H9 (cell line): ENCODE measurements at regions not wholly inside any gene's neighbourhood (a gene's known extent, or its start where the extent isn't known, plus 50 kb on each side); places are given as distances from the start of the nearest gene placed in this dataset.

Source experiments
- DNase-seq: peaks from one replicate; pipeline ENCODE4 v3.0.0-alpha.2; 2017
- H2AFZ ChIP-seq: one replicate; pipeline ENCODE4 v1.6.1; 2013; ENCODE audit warnings: mild to moderate bottlenecking, low read length, control low read depth, moderate library complexity
- H2AK5ac ChIP-seq: 2 replicates; pipeline ENCODE4 v1.6.1; 2013; ENCODE audit warnings: low read length, control low read depth, mixed read lengths; ENCODE audit not compliant: insufficient read length
- H2BK120ac ChIP-seq: one replicate; pipeline ENCODE4 v1.6.1; 2013; ENCODE audit warnings: low read depth, mild to moderate bottlenecking, low read length, control low read depth, inconsistent platforms; ENCODE audit not compliant: poor library complexity, severe bottlenecking
- H2BK12ac ChIP-seq: 2 replicates; pipeline ENCODE4 v1.6.1; 2013; ENCODE audit warnings: low read length, control low read depth, mixed read lengths, low read depth; ENCODE audit not compliant: insufficient read length
- H2BK15ac ChIP-seq: 2 replicates; pipeline ENCODE4 v1.6.1; 2013; ENCODE audit warnings: low read depth, low read length, control low read depth
- H2BK20ac ChIP-seq: one replicate; pipeline ENCODE4 v1.6.1; 2013; ENCODE audit warnings: low read depth, mild to moderate bottlenecking, low read length, control low read depth, inconsistent platforms; ENCODE audit not compliant: poor library complexity, severe bottlenecking
- H2BK5ac ChIP-seq: 2 replicates; pipeline ENCODE4 v1.6.1; 2013; ENCODE audit warnings: low read length, control low read depth, mixed read lengths; ENCODE audit not compliant: insufficient read length
- H3K14ac ChIP-seq: 2 replicates; pipeline ENCODE4 v1.6.1; 2013; ENCODE audit warnings: low read length, control low read depth; ENCODE audit not compliant: insufficient read depth
- H3K18ac ChIP-seq: 2 replicates; pipeline ENCODE4 v1.6.1; 2013; ENCODE audit warnings: low read depth, mild to moderate bottlenecking, mixed read lengths, low read length, control low read depth; ENCODE audit not compliant: insufficient read length
- H3K23ac ChIP-seq: 2 replicates; pipeline ENCODE4 v1.6.1; 2013; ENCODE audit warnings: low read length, control low read depth, mixed read lengths, low read depth; ENCODE audit not compliant: insufficient read length
- H3K23me2 ChIP-seq: 2 replicates; pipeline ENCODE4 v1.6.1; 2013; ENCODE audit warnings: low read depth, mild to moderate bottlenecking, mixed read lengths, low read length, control low read depth; ENCODE audit not compliant: insufficient read length, poor library complexity, severe bottlenecking
- H3K27ac ChIP-seq: 2 replicates; pipeline ENCODE4 v1.5.1; 2013; ENCODE audit warnings: low read length, control low read depth, mixed read lengths, low read depth; ENCODE audit not compliant: insufficient read length
- H3K27me3 ChIP-seq: 2 replicates; pipeline ENCODE4 v1.6.1; 2013; ENCODE audit warnings: low read length, control low read depth, inconsistent platforms; ENCODE audit not compliant: insufficient read depth
- H3K4ac ChIP-seq: 2 replicates; pipeline ENCODE4 v1.6.1; 2013; ENCODE audit warnings: low read depth, mild to moderate bottlenecking, control low read depth, inconsistent platforms, low read length, moderate library complexity
- H3K4me1 ChIP-seq: 2 replicates; pipeline ENCODE4 v1.6.1; 2013; ENCODE audit warnings: low read length, control low read depth, inconsistent platforms; ENCODE audit not compliant: insufficient read depth
- H3K4me2 ChIP-seq: 2 replicates; pipeline ENCODE4 v1.6.1; 2013; ENCODE audit warnings: low read length, control low read depth, mixed read lengths; ENCODE audit not compliant: insufficient read length, insufficient read depth
- H3K56ac ChIP-seq: 2 replicates; pipeline ENCODE4 v1.6.1; 2013; ENCODE audit warnings: low read depth, mild to moderate bottlenecking, mixed read lengths, low read length, control low read depth; ENCODE audit not compliant: insufficient read length
- H3K79me1 ChIP-seq: 2 replicates; pipeline ENCODE4 v1.6.1; 2013; ENCODE audit warnings: low read depth, mild to moderate bottlenecking, moderate library complexity, low read length, control low read depth, inconsistent platforms; ENCODE audit not compliant: insufficient read depth, poor library complexity, severe bottlenecking
- H3K79me2 ChIP-seq: 2 replicates; pipeline ENCODE4 v1.6.1; 2013; ENCODE audit warnings: low read length, control low read depth, inconsistent platforms; ENCODE audit not compliant: insufficient read depth
- H3K9ac ChIP-seq: 2 replicates; pipeline ENCODE4 v1.6.1; 2013; ENCODE audit warnings: low read length, control low read depth, mixed read lengths; ENCODE audit not compliant: insufficient read length; ENCODE audit errors: extremely low read depth
- H3K9me3 ChIP-seq: one replicate; pipeline ENCODE4 v1.6.1; 2013; ENCODE audit warnings: low read depth, low read length, inconsistent platforms; ENCODE audit not compliant: control insufficient read depth
- H3T11ph ChIP-seq: one replicate; pipeline ENCODE4 v1.6.1; 2013; ENCODE audit warnings: mild to moderate bottlenecking, low read length, control low read depth, inconsistent platforms
- H4K20me1 ChIP-seq: one replicate; pipeline ENCODE4 v1.6.1; 2013; ENCODE audit not compliant: control insufficient read depth, insufficient read length, insufficient read depth
- H4K5ac ChIP-seq: 2 replicates; pipeline ENCODE4 v1.6.1; 2013; ENCODE audit warnings: low read depth, mild to moderate bottlenecking, mixed read lengths, low read length, control low read depth; ENCODE audit not compliant: insufficient read length
- H4K8ac ChIP-seq: replicated peaks from 2 replicates; pipeline ENCODE4 v1.6.1; 2013; ENCODE audit warnings: low read length, control low read depth, mixed read lengths, low read depth; ENCODE audit not compliant: insufficient read length
- H4K91ac ChIP-seq: 2 replicates; pipeline ENCODE4 v1.6.1; 2013; ENCODE audit warnings: low read depth, mild to moderate bottlenecking, moderate library complexity, mixed read lengths, low read length, control low read depth; ENCODE audit not compliant: insufficient read length
- H3K27ac Mint-ChIP-seq, 3 experiments: 2 replicates in 2 of 3; 3 replicates in 1 of 3; pipeline ENCODE4 v1.8.0; 2020 to 2021; ENCODE audit warnings: mixed read lengths in 3 of 3, mild to moderate bottlenecking in 1 of 3, moderate library complexity in 1 of 3
- H3K27me3 Mint-ChIP-seq: 2 replicates; pipeline ENCODE4 v1.8.0; 2021; ENCODE audit warnings: low read depth, mild to moderate bottlenecking, moderate library complexity, mixed read lengths
- H3K36me3 Mint-ChIP-seq, 3 experiments: 2 replicates in 2 of 3; 3 replicates in 1 of 3; pipeline ENCODE4 v1.8.0; 2020 to 2021; ENCODE audit warnings: low read depth in 3 of 3, mixed read lengths in 3 of 3; ENCODE audit not compliant: insufficient read depth in 1 of 3
- H3K4me1 Mint-ChIP-seq, 2 experiments: 2 replicates each; pipeline ENCODE4 v1.8.0; 2020; ENCODE audit warnings: mixed read lengths in 2 of 2
- H3K4me3 Mint-ChIP-seq, 2 experiments: 2 replicates in 1 of 2; 3 replicates in 1 of 2; pipeline ENCODE4 v1.8.0; 2020 to 2021; ENCODE audit warnings: mild to moderate bottlenecking in 2 of 2, mixed read lengths in 2 of 2, moderate library complexity in 1 of 2
- H3K9me3 Mint-ChIP-seq, 2 experiments: 2 replicates in 1 of 2; 3 replicates in 1 of 2; pipeline ENCODE4 v1.8.0; 2020; ENCODE audit warnings: mild to moderate bottlenecking in 2 of 2, mixed read lengths in 2 of 2, moderate library complexity in 1 of 2
- WGBS: extraction: QIAGEN DNeasy Blood & Tissue Kit; methylation state at CpG from one replicate; pipeline ENCODE4 v1.1.7; 2013; ENCODE audit warnings: missing lambda C conversion rate, low lambda C conversion rate, mixed read lengths; ENCODE audit not compliant: insufficient read length; ENCODE audit errors: extremely low coverage; 5-methylcytosine and 5-hydroxymethylcytosine counted together
- TF ChIP-seq, protein P1 (sequence below): fragments of 200-600 bp; sonication (generic); conservative IDR thresholded peaks from 3 replicates; pipeline ENCODE4 v1.8.0; 2021; ENCODE audit warnings: antibody characterized with exemption, mild to moderate bottlenecking

DNA sequence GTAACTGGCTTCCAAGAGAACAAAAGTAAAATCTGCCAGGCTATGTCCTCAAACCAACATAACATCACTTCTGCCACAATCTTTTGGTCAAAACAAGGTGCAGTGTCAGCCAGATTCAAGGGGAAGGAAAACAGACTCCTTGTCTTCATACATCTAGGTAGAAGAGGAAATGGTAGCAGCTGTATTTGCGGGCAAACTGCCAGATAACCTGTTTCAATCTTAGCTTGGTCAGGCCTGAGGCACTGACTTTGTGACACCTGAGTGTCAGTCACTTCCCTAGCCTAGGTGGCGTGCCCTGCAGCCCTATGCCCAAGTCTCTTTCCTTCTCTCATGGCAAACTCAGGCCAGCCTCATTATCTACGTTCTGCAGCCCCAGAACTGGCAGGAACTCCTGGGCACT is 146.2 kb upstream of the JADE1 start:
- TF ChIP-seq, protein P1, sequence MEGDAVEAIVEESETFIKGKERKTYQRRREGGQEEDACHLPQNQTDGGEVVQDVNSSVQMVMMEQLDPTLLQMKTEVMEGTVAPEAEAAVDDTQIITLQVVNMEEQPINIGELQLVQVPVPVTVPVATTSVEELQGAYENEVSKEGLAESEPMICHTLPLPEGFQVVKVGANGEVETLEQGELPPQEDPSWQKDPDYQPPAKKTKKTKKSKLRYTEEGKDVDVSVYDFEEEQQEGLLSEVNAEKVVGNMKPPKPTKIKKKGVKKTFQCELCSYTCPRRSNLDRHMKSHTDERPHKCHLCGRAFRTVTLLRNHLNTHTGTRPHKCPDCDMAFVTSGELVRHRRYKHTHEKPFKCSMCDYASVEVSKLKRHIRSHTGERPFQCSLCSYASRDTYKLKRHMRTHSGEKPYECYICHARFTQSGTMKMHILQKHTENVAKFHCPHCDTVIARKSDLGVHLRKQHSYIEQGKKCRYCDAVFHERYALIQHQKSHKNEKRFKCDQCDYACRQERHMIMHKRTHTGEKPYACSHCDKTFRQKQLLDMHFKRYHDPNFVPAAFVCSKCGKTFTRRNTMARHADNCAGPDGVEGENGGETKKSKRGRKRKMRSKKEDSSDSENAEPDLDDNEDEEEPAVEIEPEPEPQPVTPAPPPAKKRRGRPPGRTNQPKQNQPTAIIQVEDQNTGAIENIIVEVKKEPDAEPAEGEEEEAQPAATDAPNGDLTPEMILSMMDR: no peak
- H3K27ac ChIP-seq: no peak overlapping the region
- no peaks in the 10 kb centered on the region for H3K9me3 ChIP-seq
- no peak overlapping the region for H3K4me2 ChIP-seq
- H3K23ac ChIP-seq: no peak overlapping the region
- H2BK20ac ChIP-seq: no peak overlapping the region
- peaks cover 3 to 16% (median 3%) of the 10 kb centered on the region in 3 experiments; a peak in 6 of 7 replicates for H3K36me3 Mint-ChIP-seq
- H3K4me1 Mint-ChIP-seq: peaks cover 4 to 7% of the 10 kb centered on the region in 2 experiments; a peak in 3 of 4 replicates
- no peak overlapping the region for H3T11ph ChIP-seq
- H3K23me2 ChIP-seq: no peaks in the 10 kb centered on the region
- H3K18ac ChIP-seq: no peak overlapping the region
- no peak overlapping the region for H2AK5ac ChIP-seq
- H3K9me3 Mint-ChIP-seq: peaks cover 0 to 6% of the 10 kb centered on the region in 2 experiments; a peak in 3 of 5 replicates
- no peak overlapping the region; the same call in 1 of the 2 replicates for H3K14ac ChIP-seq
- H3K79me1 ChIP-seq: no peaks in the 10 kb centered on the region
- H2BK5ac ChIP-seq: no peak overlapping the region
- H3K9ac ChIP-seq: no peak overlapping the region
- no peak overlapping the region for H2BK12ac ChIP-seq
- no peak overlapping the region; a peak in 1 of 7 replicates for H3K27ac Mint-ChIP-seq
- no peak overlapping the region for H3K56ac ChIP-seq
- no peak overlapping the region for H4K8ac ChIP-seq
- H4K91ac ChIP-seq: no peak overlapping the region
- no peaks in the 10 kb centered on the region for H3K27me3 Mint-ChIP-seq
- no peak overlapping the region for H3K4ac ChIP-seq
- H4K20me1 ChIP-seq: no peaks in the 10 kb centered on the region
- H3K4me3 Mint-ChIP-seq: no peak overlapping the region
- H2BK15ac ChIP-seq: no peak overlapping the region
- no peaks in the 10 kb centered on the region for H3K27me3 ChIP-seq
- no peak overlapping the region for H4K5ac ChIP-seq
- DNase-seq: no peak
- H2BK120ac ChIP-seq: no peak overlapping the region
- peaks cover 3% of the 10 kb centered on the region; the same call in 1 of the 2 replicates for H3K4me1 ChIP-seq
- no peak overlapping the region for H2AFZ ChIP-seq
- WGBS: no CpG with 5 or more reads among the region's 3 CpGs
- no peaks in the 10 kb centered on the region for H3K79me2 ChIP-seq
